Stimulated activated naive CD8-positive, alpha-beta T cell treated with anti-CD3 and anti-CD28 coated beads, Interleukin-15, amount 100 ng/mL, for 72 hours (primary cell): ENCODE measurements at regions not wholly inside any gene's neighbourhood (a gene's known extent, or its start where the extent isn't known, plus 50 kb on each side); places are given as distances from the start of the nearest gene placed in this dataset.

ENCODE experiments used
- ATAC-seq: fragments of 150-1000 bp; cut with Tn5 transposase; 2 replicates; pipeline ENCODE4 v1.10.0; 2021; ENCODE audit warnings: mild to moderate bottlenecking, moderate library complexity
- DNase-seq, 2 donors: peaks; one replicate each; pipeline ENCODE4 v3.0.0; 2021 to 2022
- H3K27ac Mint-ChIP-seq, 2 donors: one replicate each; pipeline ENCODE4 v1.8.0; 2022; ENCODE audit warnings: mild to moderate bottlenecking in 2 of 2, mixed read lengths in 2 of 2, moderate library complexity in 2 of 2
- H3K27me3 Mint-ChIP-seq: one replicate; pipeline ENCODE4 v1.8.0; 2022; ENCODE audit warnings: mixed read lengths
- H3K4me1 Mint-ChIP-seq: one replicate; pipeline ENCODE4 v1.8.0; 2022; ENCODE audit warnings: mild to moderate bottlenecking, mixed read lengths
- H3K4me3 Mint-ChIP-seq, 2 donors: one replicate each; pipeline ENCODE4 v1.8.0; 2022; ENCODE audit warnings: mild to moderate bottlenecking in 2 of 2, mixed read lengths in 2 of 2, moderate library complexity in 1 of 2
- H3K9me3 Mint-ChIP-seq, 2 donors: one replicate each; pipeline ENCODE4 v1.8.0; 2022; ENCODE audit warnings: mixed read lengths in 2 of 2

GRCh38 chr12:63318313-63318712 lies 167.3 kb upstream of the AVPR1A start:
- no peaks in the 10 kb centered on the region for H3K9me3 Mint-ChIP-seq
- DNase-seq = no peak
- no peaks in the 10 kb centered on the region for H3K4me1 Mint-ChIP-seq
- no peaks in the 10 kb centered on the region for H3K27me3 Mint-ChIP-seq
- H3K4me3 Mint-ChIP-seq = no peak overlapping the region
- no peak overlapping the region for H3K27ac Mint-ChIP-seq
- no peak for ATAC-seq

GRCh38 chr12:63317880-63318279 lies 166.9 kb upstream of the AVPR1A start:
- H3K27me3 Mint-ChIP-seq = no peaks in the 10 kb centered on the region
- H3K4me3 Mint-ChIP-seq = no peak overlapping the region
- DNase-seq = no peak
- no peaks in the 10 kb centered on the region for H3K9me3 Mint-ChIP-seq
- no peak for ATAC-seq
- H3K27ac Mint-ChIP-seq = no peak overlapping the region
- no peaks in the 10 kb centered on the region for H3K4me1 Mint-ChIP-seq

DNA sequence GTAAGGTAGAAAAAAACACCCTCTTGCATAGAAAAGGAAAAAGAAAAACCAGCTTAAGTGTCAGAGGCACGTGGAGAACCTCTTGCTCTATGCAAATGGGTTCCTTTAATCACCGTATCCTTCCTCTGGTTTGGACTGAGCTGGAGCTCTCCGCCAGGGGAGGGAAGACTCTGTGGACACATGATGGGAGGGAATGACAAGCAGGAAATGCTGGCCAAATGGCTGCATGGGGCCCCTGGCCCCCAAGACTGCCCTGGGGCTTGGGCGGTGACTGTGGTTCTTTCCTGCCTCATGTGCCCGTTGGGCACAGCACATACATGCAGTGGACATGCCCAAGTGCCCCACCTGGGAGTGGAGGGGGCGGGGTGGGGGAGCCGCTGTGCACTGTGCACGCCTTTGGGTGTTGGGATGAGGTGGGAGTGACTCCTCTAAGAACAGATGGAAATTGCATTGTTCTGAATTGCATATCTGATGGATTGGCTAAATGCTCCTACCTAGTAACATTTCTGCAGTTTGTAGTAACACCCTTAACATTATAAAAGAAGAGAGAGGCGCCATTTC lies 166.4 kb upstream of the AVPR1A start:
- no peak for ATAC-seq
- Mint-ChIP-seq H3K9me3 (no peaks in the 10 kb centered on the region), H3K27me3 (no peaks in the 10 kb centered on the region)

GRCh38 chr12:63313139-63313538 lies 162.1 kb upstream of the AVPR1A start:
- Mint-ChIP-seq H3K27me3 (no peaks in the 10 kb centered on the region), H3K4me1 (no peaks in the 10 kb centered on the region), H3K9me3 (peaks cover 0 to 13% of the 10 kb centered on the region in 2 donors), H3K27ac (no peak overlapping the region), H3K4me3 (no peak overlapping the region)
- ATAC-seq (no peak), DNase-seq (no peak)

More for the DNA sequence above, 166.4 kb upstream of the AVPR1A start:
- no peak overlapping the region for H3K27ac Mint-ChIP-seq
- no peak for DNase-seq
- H3K4me1 Mint-ChIP-seq = no peaks in the 10 kb centered on the region
- H3K4me3 Mint-ChIP-seq = no peak overlapping the region

DNA sequence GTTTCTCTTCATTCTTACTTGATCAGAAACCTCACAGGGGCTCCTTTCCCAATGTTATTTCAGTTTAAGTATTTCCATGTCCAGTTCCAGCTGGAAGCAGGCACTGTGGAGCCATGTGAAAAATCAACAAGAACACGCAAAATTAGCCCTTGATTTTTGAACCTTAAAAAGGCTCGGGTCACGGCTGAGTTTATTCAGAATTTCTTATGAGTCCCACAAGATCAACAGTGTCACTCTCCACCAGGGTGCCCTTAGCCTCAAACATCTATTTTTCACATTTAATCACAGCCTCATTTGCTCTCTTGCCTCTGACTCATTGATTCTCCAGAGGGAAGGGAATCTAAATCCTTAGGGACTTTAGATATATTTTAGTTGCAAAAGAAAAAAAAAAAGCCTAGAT lies 157.7 kb upstream of the AVPR1A start:
- H3K27ac Mint-ChIP-seq = no peak overlapping the region
- no peak overlapping the region for H3K4me3 Mint-ChIP-seq
- H3K4me1 Mint-ChIP-seq = no peaks in the 10 kb centered on the region
- no peak for DNase-seq
- H3K27me3 Mint-ChIP-seq = no peaks in the 10 kb centered on the region
- ATAC-seq = no peak
- peaks cover 0 to 13% of the 10 kb centered on the region in 2 donors for H3K9me3 Mint-ChIP-seq

DNA sequence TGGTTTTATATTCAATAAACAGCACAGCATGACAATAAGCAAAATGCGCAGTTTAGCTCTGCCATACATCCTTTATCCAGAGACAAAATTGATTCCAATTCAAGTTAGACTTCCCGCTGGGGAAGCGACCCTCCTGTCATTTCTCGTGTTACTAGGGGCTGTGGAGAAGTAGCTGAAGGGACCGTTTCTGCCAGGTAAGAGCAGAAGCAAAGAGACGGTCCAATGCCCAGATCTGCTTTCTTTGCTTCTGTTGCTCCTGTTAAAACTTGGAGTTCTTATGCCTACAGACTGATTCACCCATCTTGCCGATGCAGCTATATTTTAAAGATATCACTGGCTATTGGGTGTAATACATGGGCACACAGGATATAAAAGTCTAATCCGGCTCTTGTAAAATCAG lies 156.8 kb upstream of the AVPR1A start:
- Mint-ChIP-seq H3K9me3 (peaks cover 0 to 13% of the 10 kb centered on the region in 2 donors), H3K27me3 (no peaks in the 10 kb centered on the region)
- ATAC-seq = no peak

GRCh38 chr12:63305901-63306875 lies 155.2 kb upstream of the AVPR1A start:
- Mint-ChIP-seq H3K9me3 (peaks cover 0 to 13% of the 10 kb centered on the region in 2 donors), H3K27ac (no peak overlapping the region), H3K4me1 (peaks cover 14% of the 10 kb centered on the region), H3K4me3 (no peak overlapping the region), H3K27me3 (no peaks in the 10 kb centered on the region)
- ATAC-seq (no peak), DNase-seq (no peak)

More for the DNA sequence above, 156.8 kb upstream of the AVPR1A start:
- Mint-ChIP-seq H3K4me1 (peaks cover 2% of the 10 kb centered on the region), H3K27ac (no peak overlapping the region), H3K4me3 (no peak overlapping the region)
- no peak for DNase-seq

DNA sequence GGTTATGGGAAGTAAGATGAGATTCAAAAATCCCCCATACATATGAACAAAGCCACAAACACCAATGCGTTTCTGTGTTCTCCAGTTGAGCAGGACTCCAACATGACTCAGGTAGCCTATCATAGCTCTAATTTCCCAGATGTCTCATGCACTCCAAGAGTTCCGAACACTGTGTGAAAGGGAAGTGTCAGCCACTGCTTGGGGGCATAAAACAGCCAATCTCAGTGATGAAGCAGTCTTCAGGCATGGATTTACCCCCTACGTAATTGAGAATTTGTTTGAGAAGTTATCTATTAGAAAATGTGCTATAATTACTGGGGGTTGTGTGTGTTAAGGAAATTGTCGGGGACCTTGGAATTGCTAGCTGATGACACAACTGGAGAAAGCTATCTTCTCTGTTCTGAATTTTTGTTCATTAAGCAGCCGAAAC lies 153.9 kb upstream of the AVPR1A start:
- no peak for DNase-seq
- no peak overlapping the region for H3K27ac Mint-ChIP-seq
- H3K9me3 Mint-ChIP-seq = peaks cover 0 to under 1% of the 10 kb centered on the region in 2 donors
- no peak for ATAC-seq
- H3K4me3 Mint-ChIP-seq = no peak overlapping the region
- H3K4me1 Mint-ChIP-seq = peaks cover 14% of the 10 kb centered on the region
- H3K27me3 Mint-ChIP-seq = no peaks in the 10 kb centered on the region

DNA sequence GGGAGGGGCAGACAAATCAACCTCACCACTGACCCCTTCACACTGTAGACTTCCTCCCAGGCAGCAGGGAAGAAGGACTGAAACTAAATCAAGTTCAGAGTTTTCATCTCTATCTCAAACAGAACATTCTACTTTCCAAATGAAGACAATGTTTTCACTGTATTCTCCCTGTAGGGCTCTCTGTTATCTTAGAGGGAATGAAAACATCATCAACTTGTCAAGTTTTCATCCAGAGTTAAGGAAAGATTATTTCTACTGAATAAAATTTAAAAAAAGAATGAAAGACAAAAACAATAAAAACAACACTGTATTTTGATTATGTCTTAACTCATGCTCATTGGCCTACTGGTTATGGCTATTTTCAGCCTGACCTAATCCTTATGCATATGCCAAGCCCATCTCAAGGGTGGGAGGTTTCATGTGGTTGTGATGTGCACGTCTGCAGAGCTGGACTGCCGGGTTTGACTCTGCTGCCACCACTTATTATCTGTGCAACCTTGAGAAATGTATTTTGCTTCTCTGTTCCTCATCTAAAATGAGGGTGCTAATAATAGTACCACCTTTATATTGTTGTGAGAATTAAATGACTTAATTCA lies 152.0 kb upstream of the AVPR1A start:
- ATAC-seq (no peak), DNase-seq (no peak)
- Mint-ChIP-seq H3K9me3 (no peaks in the 10 kb centered on the region), H3K27ac (peak overlapping the region in 1 of 2 donors; percentile 12), H3K27me3 (no peaks in the 10 kb centered on the region), H3K4me3 (no peak overlapping the region), H3K4me1 (peaks cover 14% of the 10 kb centered on the region)

- Mint-ChIP-seq H3K27ac (no peak overlapping the region), H3K9me3 (no peaks in the 10 kb centered on the region), H3K4me1 (peaks cover 14% of the 10 kb centered on the region), H3K27me3 (no peaks in the 10 kb centered on the region), H3K4me3 (peak overlapping the region in 1 of 2 donors; percentile 42)
- peak in 1 of 2 donors; percentile 4 for DNase-seq
- ATAC-seq = peak; percentile 78
These were observed 151.4 kb upstream of the AVPR1A start for GRCh38 chr12:63302269-63302940.

- no peaks in the 10 kb centered on the region for H3K9me3 Mint-ChIP-seq
- no peak overlapping the region for H3K27ac Mint-ChIP-seq
- ATAC-seq (no peak), DNase-seq (no peak)
- H3K27me3 Mint-ChIP-seq = no peaks in the 10 kb centered on the region
- peaks cover 14% of the 10 kb centered on the region for H3K4me1 Mint-ChIP-seq
- H3K4me3 Mint-ChIP-seq = no peak overlapping the region
These were observed 150.3 kb upstream of the AVPR1A start for GRCh38 chr12:63301311-63301710.

- no peak overlapping the region for H3K27ac Mint-ChIP-seq
These were observed 147.5 kb upstream of the AVPR1A start for GRCh38 chr12:63298386-63298930.

GRCh38 chr12:63294327-63294632 lies 143.3 kb upstream of the AVPR1A start:
- Mint-ChIP-seq H3K9me3 (no peaks in the 10 kb centered on the region), H3K27me3 (no peaks in the 10 kb centered on the region), H3K4me3 (no peak overlapping the region), H3K4me1 (no peaks in the 10 kb centered on the region), H3K27ac (no peak overlapping the region)
- ATAC-seq (no peak), DNase-seq (no peak)

More at GRCh38 chr12:63298386-63298930, 147.5 kb upstream of the AVPR1A start:
- Mint-ChIP-seq H3K9me3 (no peaks in the 10 kb centered on the region), H3K4me3 (no peak overlapping the region), H3K27me3 (no peaks in the 10 kb centered on the region), H3K4me1 (peaks cover 14% of the 10 kb centered on the region)
- ATAC-seq (no peak), DNase-seq (no peak)

DNA sequence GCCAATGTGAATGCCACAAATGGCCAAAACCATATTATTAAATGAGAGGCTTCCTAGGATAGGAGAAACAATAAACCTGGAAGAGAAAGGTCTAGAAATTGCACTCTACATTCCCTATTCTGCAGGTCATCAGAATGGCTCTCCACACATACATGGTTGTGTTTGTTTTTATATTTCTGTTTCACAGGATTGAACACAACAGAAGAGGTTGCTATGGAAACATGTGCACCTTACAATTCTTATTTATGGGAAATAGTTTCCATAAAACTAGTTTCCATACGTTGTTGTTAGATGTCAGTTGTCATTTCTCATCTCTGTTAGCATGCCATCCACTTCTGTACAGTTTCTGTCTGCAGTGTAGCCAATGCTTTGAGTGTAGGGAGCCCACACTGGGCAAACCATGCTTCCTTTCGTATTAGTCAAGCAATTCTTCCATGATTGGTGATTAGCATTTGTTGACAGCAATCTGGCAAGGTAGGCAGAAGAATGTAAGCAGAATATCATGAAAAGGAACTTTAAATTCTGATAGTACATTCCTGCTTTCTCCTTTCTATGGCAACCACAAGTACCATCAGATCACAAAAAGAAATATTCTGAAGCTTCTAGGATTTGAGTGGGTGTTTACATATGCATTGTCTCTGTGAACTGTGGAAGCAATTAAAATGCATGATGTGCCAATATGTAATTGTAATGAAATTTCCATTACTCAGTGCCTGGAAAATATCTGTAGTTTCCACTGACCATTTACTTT lies 141.6 kb upstream of the AVPR1A start:
- Mint-ChIP-seq H3K27me3 (no peaks in the 10 kb centered on the region), H3K27ac (no peak overlapping the region), H3K9me3 (no peaks in the 10 kb centered on the region), H3K4me3 (no peak overlapping the region), H3K4me1 (no peaks in the 10 kb centered on the region)
- DNase-seq = no peak
- no peak for ATAC-seq
